ENCODE measurements at regions not wholly inside any gene's neighbourhood (a gene's known extent, or its start where the extent isn't known, plus 50 kb on each side); places are given as distances from the start of the nearest gene placed in this dataset.

DNA sequence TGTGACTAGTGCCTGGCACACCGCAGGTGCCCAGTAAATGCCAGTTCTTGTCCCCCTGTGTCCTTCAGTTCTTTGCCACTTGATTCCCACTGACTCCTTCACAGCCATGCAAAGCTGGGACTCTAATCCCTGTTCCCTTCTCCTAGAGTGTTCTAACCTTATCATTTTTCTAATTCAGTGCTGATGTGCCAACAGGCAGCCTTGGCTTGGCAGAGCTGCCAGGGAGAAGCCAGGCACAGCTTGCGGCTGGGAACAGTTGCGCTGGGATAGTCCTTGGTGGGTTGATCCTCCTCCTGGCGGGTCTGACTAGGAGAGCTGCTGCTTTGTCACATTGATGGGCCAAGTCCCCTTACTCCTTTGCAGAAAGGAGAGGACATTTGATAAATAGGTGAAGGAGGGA is 654.2 kb downstream of the HS3ST4 start:
- no peak for TF ChIP-seq CTCF (IDR thresholded peaks at IDR 0.05; ENCODE audit: extremely low read depth, missing control alignments)
- no peak for DNase-seq (ENCODE audit: low spot score)

GRCh38 chr16:26348095-26348494 is 656.3 kb downstream of the HS3ST4 start:
- no peak for TF ChIP-seq CTCF (IDR thresholded peaks at IDR 0.05; ENCODE audit: extremely low read depth, missing control alignments)
- no peak for DNase-seq (ENCODE audit: low spot score)

GRCh38 chr16:26360867-26361266 is 669.1 kb downstream of the HS3ST4 start:
- DNase-seq (ENCODE audit: low spot score) = no peak
- no peak for TF ChIP-seq CTCF (IDR thresholded peaks at IDR 0.05; ENCODE audit: extremely low read depth, missing control alignments)

GRCh38 chr16:26363581-26363980 is 671.8 kb downstream of the HS3ST4 start:
- no peak for DNase-seq (ENCODE audit: low spot score)
- no peak for TF ChIP-seq CTCF (IDR thresholded peaks at IDR 0.05; ENCODE audit: extremely low read depth, missing control alignments)

- DNase-seq (ENCODE audit: low spot score) = no peak
- no peak for TF ChIP-seq CTCF (IDR thresholded peaks at IDR 0.05; ENCODE audit: extremely low read depth, missing control alignments)
These were observed 673.6 kb downstream of the HS3ST4 start for GRCh38 chr16:26365161-26365940.

DNA sequence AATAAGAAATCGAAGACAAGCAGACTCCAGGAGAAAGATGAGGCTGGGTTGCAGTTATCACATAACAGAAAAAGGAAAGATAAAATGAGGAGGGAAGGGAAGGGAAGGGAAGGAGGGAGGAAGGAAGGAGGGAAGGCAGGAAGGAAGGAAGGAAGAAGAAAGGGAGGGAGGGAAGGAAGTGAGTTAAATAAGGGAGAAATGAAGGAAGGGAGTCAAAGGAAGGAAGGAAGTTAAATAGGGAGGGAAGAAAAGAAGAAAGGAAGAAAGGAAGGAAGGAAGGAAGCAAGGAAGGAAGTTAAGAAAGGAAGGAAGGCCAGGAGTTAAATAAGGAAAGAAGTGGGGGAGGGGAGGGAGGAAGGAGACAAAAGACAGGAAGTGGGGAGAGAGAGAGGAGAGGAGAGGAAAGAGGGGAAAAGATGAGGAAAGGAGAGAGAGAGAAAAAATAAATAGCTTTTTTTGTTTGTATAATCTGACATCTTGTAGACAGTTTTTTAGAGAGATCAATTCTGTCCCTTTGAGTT is 679.6 kb downstream of the HS3ST4 start:
- no peak for TF ChIP-seq CTCF (IDR thresholded peaks at IDR 0.05; ENCODE audit: extremely low read depth, missing control alignments)

GRCh38 chr16:26374279-26374925 is 682.6 kb downstream of the HS3ST4 start:
- DNase-seq (ENCODE audit: low spot score) = no peak
- TF ChIP-seq CTCF (IDR thresholded peaks at IDR 0.05; ENCODE audit: extremely low read depth, missing control alignments) = no peak

More for the DNA sequence above, 679.6 kb downstream of the HS3ST4 start:
- DNase-seq (ENCODE audit: low spot score) = no peak

Data from GM20000 (cell line).